DOHH2 (cell line): ENCODE measurements at regions not wholly inside any gene's neighbourhood (a gene's known extent, or its start where the extent isn't known, plus 50 kb on each side); places are given as distances from the start of the nearest gene placed in this dataset.

Experiments used
- H3F3A ChIP-seq: fragments of 200-600 bp; sonication (generic), shearing (Covaris generic); 2 replicates; pipeline ENCODE4 v1.6.0; 2016; ENCODE audit warnings: antibody characterized with exemption, mild to moderate bottlenecking; ENCODE audit not compliant: control insufficient read depth, insufficient read depth
- H3K27ac ChIP-seq: fragments of 200-600 bp; sonication (generic); 2 replicates; pipeline ENCODE4 v1.5.1; 2014; ENCODE audit warnings: low read depth, mild to moderate bottlenecking, low read length, moderate library complexity
- H3K27me3 ChIP-seq: fragments of 200-600 bp; sonication (generic); 2 replicates; pipeline ENCODE4 v1.6.1; 2014; ENCODE audit warnings: mild to moderate bottlenecking, low read length, mixed read lengths; ENCODE audit not compliant: control insufficient read depth
- H3K36me3 ChIP-seq: fragments of 200-600 bp; sonication (generic); 2 replicates; pipeline ENCODE4 v1.6.1; 2014; ENCODE audit warnings: mild to moderate bottlenecking, low read length, moderate library complexity, mixed read lengths; ENCODE audit not compliant: control insufficient read depth
- H3K4me1 ChIP-seq: fragments of 200-600 bp; sonication (generic); 2 replicates; pipeline ENCODE4 v1.6.1; 2014; ENCODE audit warnings: mild to moderate bottlenecking, low read length, mixed read lengths; ENCODE audit not compliant: control insufficient read depth
- H3K4me2 ChIP-seq: fragments of 200-600 bp; sonication (generic); 2 replicates; pipeline ENCODE4 v1.6.0; 2014; ENCODE audit warnings: mild to moderate bottlenecking, low read length, moderate library complexity
- H3K4me3 ChIP-seq: fragments of 200-600 bp; sonication (generic); 2 replicates; pipeline ENCODE4 v1.5.1; 2014; ENCODE audit warnings: mild to moderate bottlenecking, low read length, mixed read lengths
- H3K79me2 ChIP-seq: fragments of 200-600 bp; sonication (generic); 2 replicates; pipeline ENCODE4 v1.6.1; 2014; ENCODE audit warnings: mild to moderate bottlenecking, low read length, mixed read lengths; ENCODE audit not compliant: control insufficient read depth
- H3K9me2 ChIP-seq: fragments of 200-600 bp; sonication (generic); replicated peaks from 2 replicates; pipeline ENCODE4 v1.6.1; 2014; ENCODE audit warnings: mild to moderate bottlenecking, low read length, mixed read lengths; ENCODE audit not compliant: control insufficient read depth
- H3K9me3 ChIP-seq: fragments of 200-600 bp; sonication (generic); 2 replicates; pipeline ENCODE4 v1.6.1; 2014; ENCODE audit warnings: antibody characterized with exemption, low read length, mixed read lengths; ENCODE audit not compliant: control insufficient read depth, insufficient read depth
- H4K20me1 ChIP-seq: fragments of 200-600 bp; sonication (generic); 2 replicates; pipeline ENCODE4 v1.6.0; 2014; ENCODE audit warnings: low read depth, mild to moderate bottlenecking, antibody characterized with exemption, low read length, moderate library complexity; ENCODE audit not compliant: control insufficient read depth, insufficient read depth
- EZH2phosphoT487 ChIP-seq: fragments of 200-600 bp; sonication (generic); IDR thresholded peaks from 2 replicates; pipeline ENCODE4 v1.6.1; 2017; ENCODE audit warnings: borderline replicate concordance, mild to moderate bottlenecking, antibody characterized with exemption, low read length, moderate library complexity, mixed read lengths
- TF ChIP-seq, protein P1 (sequence below): fragments of 200-600 bp; sonication (generic); IDR thresholded peaks from one replicate; pipeline ENCODE4 v1.5.1; 2014; ENCODE audit warnings: antibody characterized with exemption, mild to moderate bottlenecking, low read depth, low read length; ENCODE audit not compliant: poor library complexity, severe bottlenecking

DNA sequence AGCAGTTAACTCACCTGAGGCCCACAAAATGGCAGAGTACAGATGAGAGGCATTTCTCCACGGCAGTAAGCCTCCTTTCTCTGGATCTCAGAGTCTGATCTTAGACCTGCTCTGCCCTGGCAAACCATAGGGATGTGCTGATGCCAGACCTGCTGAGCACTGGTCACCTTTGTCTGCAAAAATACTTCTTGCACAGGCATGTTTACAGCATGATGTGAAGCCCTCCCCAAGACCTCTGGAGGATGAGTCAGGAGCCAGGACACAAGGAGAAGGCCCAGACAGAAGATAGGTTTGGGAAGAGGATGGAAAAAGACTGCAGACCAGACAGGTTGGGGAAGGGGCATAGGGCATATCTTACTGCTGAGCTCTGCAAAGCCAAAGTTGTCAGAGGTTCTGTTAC, 426.6 kb downstream of the PMP22 start:
- TF ChIP-seq, protein P1, sequence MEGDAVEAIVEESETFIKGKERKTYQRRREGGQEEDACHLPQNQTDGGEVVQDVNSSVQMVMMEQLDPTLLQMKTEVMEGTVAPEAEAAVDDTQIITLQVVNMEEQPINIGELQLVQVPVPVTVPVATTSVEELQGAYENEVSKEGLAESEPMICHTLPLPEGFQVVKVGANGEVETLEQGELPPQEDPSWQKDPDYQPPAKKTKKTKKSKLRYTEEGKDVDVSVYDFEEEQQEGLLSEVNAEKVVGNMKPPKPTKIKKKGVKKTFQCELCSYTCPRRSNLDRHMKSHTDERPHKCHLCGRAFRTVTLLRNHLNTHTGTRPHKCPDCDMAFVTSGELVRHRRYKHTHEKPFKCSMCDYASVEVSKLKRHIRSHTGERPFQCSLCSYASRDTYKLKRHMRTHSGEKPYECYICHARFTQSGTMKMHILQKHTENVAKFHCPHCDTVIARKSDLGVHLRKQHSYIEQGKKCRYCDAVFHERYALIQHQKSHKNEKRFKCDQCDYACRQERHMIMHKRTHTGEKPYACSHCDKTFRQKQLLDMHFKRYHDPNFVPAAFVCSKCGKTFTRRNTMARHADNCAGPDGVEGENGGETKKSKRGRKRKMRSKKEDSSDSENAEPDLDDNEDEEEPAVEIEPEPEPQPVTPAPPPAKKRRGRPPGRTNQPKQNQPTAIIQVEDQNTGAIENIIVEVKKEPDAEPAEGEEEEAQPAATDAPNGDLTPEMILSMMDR = no peak
- TF ChIP-seq EZH2phosphoT487 = no peak
- no peaks in the 10 kb centered on the region for H4K20me1 ChIP-seq

DNA sequence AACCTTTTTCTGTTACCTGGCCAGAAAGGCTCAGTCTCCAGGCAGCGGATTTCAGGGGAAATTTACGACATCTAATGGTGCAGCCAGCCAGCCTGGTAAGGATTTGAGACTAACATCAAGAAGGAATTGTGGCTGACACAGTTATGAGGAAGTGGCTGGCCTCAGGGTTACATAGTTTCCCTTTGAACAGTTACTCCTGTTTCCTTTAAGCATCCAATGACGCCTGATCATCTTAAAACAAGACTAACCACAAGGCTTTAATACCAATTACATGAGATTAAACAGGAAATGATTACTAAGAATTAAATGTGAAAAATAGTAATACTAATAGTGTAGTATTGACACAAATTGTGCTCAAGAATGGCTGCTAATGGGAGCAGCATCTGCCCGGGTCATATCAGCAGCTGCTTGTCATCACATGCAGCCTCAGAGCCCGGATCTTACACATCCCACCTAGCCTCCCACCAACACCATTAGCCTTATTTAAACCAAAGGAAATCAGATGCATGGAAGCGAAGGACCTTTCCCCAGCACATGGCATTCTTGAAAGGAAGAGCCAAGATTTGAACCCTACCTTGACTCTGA, 431.8 kb downstream of the PMP22 start:
- Histone ChIP-seq H3K79me2 (no peaks in the 10 kb centered on the region), H3K27ac (no peak overlapping the region), H3K9me3 (peaks cover 14% of the 10 kb centered on the region; the same call in 1 of the 2 replicates), H3K9me2 (no peaks in the 10 kb centered on the region), H4K20me1 (no peaks in the 10 kb centered on the region), H3K27me3 (no peaks in the 10 kb centered on the region), H3K4me3 (no peak overlapping the region), H3K36me3 (no peaks in the 10 kb centered on the region), H3K4me1 (no peaks in the 10 kb centered on the region), H3K4me2 (no peak overlapping the region), H3F3A (no peaks in the 10 kb centered on the region)
- TF ChIP-seq EZH2phosphoT487 = no peak
- TF ChIP-seq, protein P1 = no peak

More for the DNA sequence above, 426.6 kb downstream of the PMP22 start:
- H3K27ac ChIP-seq = no peak overlapping the region
- H3K79me2 ChIP-seq = no peaks in the 10 kb centered on the region
- H3F3A ChIP-seq = no peaks in the 10 kb centered on the region
- no peak overlapping the region for H3K4me2 ChIP-seq
- H3K36me3 ChIP-seq = no peaks in the 10 kb centered on the region
- H3K9me2 ChIP-seq = no peaks in the 10 kb centered on the region
- H3K27me3 ChIP-seq = no peaks in the 10 kb centered on the region
- H3K4me1 ChIP-seq = no peaks in the 10 kb centered on the region
- H3K4me3 ChIP-seq = no peak overlapping the region
- peaks cover 12% of the 10 kb centered on the region; the same call in 1 of the 2 replicates for H3K9me3 ChIP-seq

- H3K36me3 ChIP-seq = no peaks in the 10 kb centered on the region
- H4K20me1 ChIP-seq = no peaks in the 10 kb centered on the region
- H3K27me3 ChIP-seq = no peaks in the 10 kb centered on the region
- H3F3A ChIP-seq = no peaks in the 10 kb centered on the region
- H3K9me3 ChIP-seq = peaks cover 14% of the 10 kb centered on the region; the same call in 1 of the 2 replicates
- no peaks in the 10 kb centered on the region for H3K79me2 ChIP-seq
- no peak overlapping the region for H3K4me2 ChIP-seq
- H3K27ac ChIP-seq = no peak overlapping the region
- TF ChIP-seq, protein P1 = no peak
- TF ChIP-seq EZH2phosphoT487 = no peak
- no peaks in the 10 kb centered on the region for H3K4me1 ChIP-seq
- no peaks in the 10 kb centered on the region for H3K9me2 ChIP-seq
- no peak overlapping the region for H3K4me3 ChIP-seq
Observed at GRCh38 chr17:14831491-14831890, 433.6 kb downstream of the PMP22 start.
